Stomach (tissue), 4 donors: ENCODE measurements at regions not wholly inside any gene's neighbourhood (a gene's known extent, or its start where the extent isn't known, plus 50 kb on each side); places are given as distances from the start of the nearest gene placed in this dataset.

Source experiments
- POLR2AphosphoS5 ChIP-seq, 3 donors: sonication (generic); formaldehyde crosslinking; IDR thresholded peaks; one replicate each; pipeline ENCODE4 v1.6.1; 2016; ENCODE audit warnings: antibody characterized with exemption in 3 of 3
- TF ChIP-seq, protein P1 (sequence below), 7 experiments: fragments of 450-650 bp in 4 of 7; fragments of 200-600 bp in 3 of 7; sonication (generic) in 3 of 7; IDR thresholded peaks; one replicate each; pipeline ENCODE4 v1.5.1; 2016 to 2019; ENCODE audit warnings: antibody characterized with exemption in 7 of 7, control low read depth in 2 of 7, mild to moderate bottlenecking in 1 of 7

DNA sequence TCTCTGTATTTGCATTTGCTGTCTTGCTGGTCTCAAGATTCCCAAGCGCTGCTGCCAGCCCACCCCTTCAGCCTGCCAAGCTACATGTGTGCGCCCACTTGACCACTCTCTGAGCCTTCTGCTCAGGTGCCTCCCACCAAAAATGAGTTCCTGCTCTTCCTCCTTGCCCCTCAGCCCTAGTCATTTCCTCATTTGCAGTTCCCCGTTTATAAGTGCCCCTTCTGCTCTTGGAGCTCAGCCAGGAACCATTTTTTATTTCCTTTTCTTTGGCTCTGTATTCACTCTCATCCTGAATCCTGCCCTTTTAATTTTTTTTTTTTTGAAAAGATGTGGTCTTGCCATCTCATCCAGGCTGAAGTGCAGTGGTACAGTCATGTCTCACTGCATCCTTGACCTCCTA lies 406.0 kb upstream of the AMELY start:
- TF ChIP-seq, protein P1, sequence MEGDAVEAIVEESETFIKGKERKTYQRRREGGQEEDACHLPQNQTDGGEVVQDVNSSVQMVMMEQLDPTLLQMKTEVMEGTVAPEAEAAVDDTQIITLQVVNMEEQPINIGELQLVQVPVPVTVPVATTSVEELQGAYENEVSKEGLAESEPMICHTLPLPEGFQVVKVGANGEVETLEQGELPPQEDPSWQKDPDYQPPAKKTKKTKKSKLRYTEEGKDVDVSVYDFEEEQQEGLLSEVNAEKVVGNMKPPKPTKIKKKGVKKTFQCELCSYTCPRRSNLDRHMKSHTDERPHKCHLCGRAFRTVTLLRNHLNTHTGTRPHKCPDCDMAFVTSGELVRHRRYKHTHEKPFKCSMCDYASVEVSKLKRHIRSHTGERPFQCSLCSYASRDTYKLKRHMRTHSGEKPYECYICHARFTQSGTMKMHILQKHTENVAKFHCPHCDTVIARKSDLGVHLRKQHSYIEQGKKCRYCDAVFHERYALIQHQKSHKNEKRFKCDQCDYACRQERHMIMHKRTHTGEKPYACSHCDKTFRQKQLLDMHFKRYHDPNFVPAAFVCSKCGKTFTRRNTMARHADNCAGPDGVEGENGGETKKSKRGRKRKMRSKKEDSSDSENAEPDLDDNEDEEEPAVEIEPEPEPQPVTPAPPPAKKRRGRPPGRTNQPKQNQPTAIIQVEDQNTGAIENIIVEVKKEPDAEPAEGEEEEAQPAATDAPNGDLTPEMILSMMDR (IDR thresholded peaks at IDR 0.05) = no peak
- TF ChIP-seq POLR2AphosphoS5 (IDR thresholded peaks at IDR 0.05) = no peak
